Astrocyte (in vitro differentiated cells and primary cell): ENCODE measurements at regions not wholly inside any gene's neighbourhood (a gene's known extent, or its start where the extent isn't known, plus 50 kb on each side); places are given as distances from the start of the nearest gene placed in this dataset.

Experiments
- DNase-seq: peaks from one replicate; pipeline ENCODE4 v3.0.0-alpha.2; 2010; ENCODE audit warnings: low read depth
- FAIRE-seq: peaks from 2 replicates; lab custom pipeline; 2011; peaks lifted over from hg19 to GRCh38; lab: Jason Lieb, UNC
- H2AFZ ChIP-seq: 2 replicates; pipeline ENCODE4 v1.6.0; 2012; ENCODE audit warnings: low read depth, low read length, inconsistent platforms
- H3K27ac ChIP-seq: 2 replicates; pipeline ENCODE4 v1.5.1; 2011; ENCODE audit warnings: low read depth, low read length, inconsistent platforms
- H3K27me3 ChIP-seq: 2 replicates; pipeline ENCODE4 v1.6.0; 2011; ENCODE audit warnings: low read length, inconsistent platforms; ENCODE audit not compliant: insufficient read depth
- H3K36me3 ChIP-seq: 2 replicates; pipeline ENCODE4 v1.5.1; 2011; ENCODE audit warnings: low read length, inconsistent platforms; ENCODE audit not compliant: insufficient read depth
- H3K4me1 ChIP-seq: 2 replicates; pipeline ENCODE4 v1.5.1; 2011; ENCODE audit warnings: low read length, inconsistent platforms; ENCODE audit not compliant: insufficient read depth
- H3K4me2 ChIP-seq: 2 replicates; pipeline ENCODE4 v1.6.0; 2012; ENCODE audit warnings: low read length, inconsistent platforms
- H3K4me3 ChIP-seq: 2 replicates; pipeline ENCODE4 v1.5.1; 2011; ENCODE audit warnings: low read depth, mild to moderate bottlenecking, low read length, inconsistent platforms; ENCODE audit not compliant: insufficient read depth
- H3K79me2 ChIP-seq: 2 replicates; pipeline ENCODE4 v1.6.0; 2012; ENCODE audit warnings: mild to moderate bottlenecking, low read length, inconsistent platforms; ENCODE audit not compliant: insufficient read depth
- H3K9ac ChIP-seq: 2 replicates; pipeline ENCODE4 v1.6.0; 2012; ENCODE audit warnings: mild to moderate bottlenecking, low read length, inconsistent platforms
- H3K9me3 ChIP-seq: 2 replicates; pipeline ENCODE4 v1.5.1; 2012; ENCODE audit warnings: low read depth, mild to moderate bottlenecking, low read length, inconsistent platforms; ENCODE audit not compliant: insufficient read depth
- H4K20me1 ChIP-seq: 2 replicates; pipeline ENCODE4 v1.6.0; 2012; ENCODE audit warnings: low read length, inconsistent platforms; ENCODE audit not compliant: insufficient read depth
- H3K27ac Mint-ChIP-seq: one replicate; pipeline ENCODE4 v1.8.0; 2021; ENCODE audit warnings: mild to moderate bottlenecking, mixed read lengths; ENCODE audit not compliant: unreplicated experiment
- H3K27me3 Mint-ChIP-seq: one replicate; pipeline ENCODE4 v1.8.0; 2021; ENCODE audit warnings: low read depth, mixed read lengths; ENCODE audit not compliant: unreplicated experiment
- H3K36me3 Mint-ChIP-seq: one replicate; pipeline ENCODE4 v1.8.0; 2021; ENCODE audit warnings: low read depth, mixed read lengths; ENCODE audit not compliant: unreplicated experiment
- H3K4me1 Mint-ChIP-seq: one replicate; pipeline ENCODE4 v1.8.0; 2021; ENCODE audit warnings: low read depth, mixed read lengths; ENCODE audit not compliant: unreplicated experiment
- H3K4me3 Mint-ChIP-seq: one replicate; pipeline ENCODE4 v1.8.0; 2021; ENCODE audit warnings: mild to moderate bottlenecking, moderate library complexity, mixed read lengths; ENCODE audit not compliant: unreplicated experiment
- H3K9me3 Mint-ChIP-seq: one replicate; pipeline ENCODE4 v1.8.0; 2021; ENCODE audit warnings: mild to moderate bottlenecking, mixed read lengths; ENCODE audit not compliant: unreplicated experiment
- EZH2 ChIP-seq: IDR thresholded peaks from 2 replicates; pipeline ENCODE4 v1.6.1; 2012; ENCODE audit warnings: mild to moderate bottlenecking, low read length, inconsistent platforms; ENCODE audit not compliant: insufficient read depth
- TF ChIP-seq, protein P1 (sequence below): IDR thresholded peaks from 2 replicates; pipeline ENCODE4 v1.5.1; 2011; ENCODE audit warnings: low read depth, mild to moderate bottlenecking, inconsistent platforms, low read length, moderate library complexity; ENCODE audit not compliant: insufficient read depth

GRCh38 chr18:54762386-54762785 is 65.9 kb upstream of the RAB27B start:
- Histone ChIP-seq H3K4me3 (no peak overlapping the region), H3K36me3 (no peaks in the 10 kb centered on the region), H3K27me3 (no peaks in the 10 kb centered on the region), H3K4me1 (peaks cover 5% of the 10 kb centered on the region), H2AFZ (no peak overlapping the region), H3K4me2 (no peak overlapping the region), H4K20me1 (no peaks in the 10 kb centered on the region), H3K9ac (no peak overlapping the region), H3K27ac (no peak overlapping the region), H3K9me3 (no peaks in the 10 kb centered on the region), H3K79me2 (no peaks in the 10 kb centered on the region)
- Mint-ChIP-seq H3K27me3 (no peaks in the 10 kb centered on the region), H3K4me1 (no peaks in the 10 kb centered on the region), H3K36me3 (no peaks in the 10 kb centered on the region), H3K27ac (no peak overlapping the region), H3K9me3 (peaks cover 5% of the 10 kb centered on the region), H3K4me3 (no peak overlapping the region)
- DNase-seq, result no peak
- no peak for FAIRE-seq
- TF ChIP-seq, protein P1, sequence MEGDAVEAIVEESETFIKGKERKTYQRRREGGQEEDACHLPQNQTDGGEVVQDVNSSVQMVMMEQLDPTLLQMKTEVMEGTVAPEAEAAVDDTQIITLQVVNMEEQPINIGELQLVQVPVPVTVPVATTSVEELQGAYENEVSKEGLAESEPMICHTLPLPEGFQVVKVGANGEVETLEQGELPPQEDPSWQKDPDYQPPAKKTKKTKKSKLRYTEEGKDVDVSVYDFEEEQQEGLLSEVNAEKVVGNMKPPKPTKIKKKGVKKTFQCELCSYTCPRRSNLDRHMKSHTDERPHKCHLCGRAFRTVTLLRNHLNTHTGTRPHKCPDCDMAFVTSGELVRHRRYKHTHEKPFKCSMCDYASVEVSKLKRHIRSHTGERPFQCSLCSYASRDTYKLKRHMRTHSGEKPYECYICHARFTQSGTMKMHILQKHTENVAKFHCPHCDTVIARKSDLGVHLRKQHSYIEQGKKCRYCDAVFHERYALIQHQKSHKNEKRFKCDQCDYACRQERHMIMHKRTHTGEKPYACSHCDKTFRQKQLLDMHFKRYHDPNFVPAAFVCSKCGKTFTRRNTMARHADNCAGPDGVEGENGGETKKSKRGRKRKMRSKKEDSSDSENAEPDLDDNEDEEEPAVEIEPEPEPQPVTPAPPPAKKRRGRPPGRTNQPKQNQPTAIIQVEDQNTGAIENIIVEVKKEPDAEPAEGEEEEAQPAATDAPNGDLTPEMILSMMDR, result no peak
- no peak for TF ChIP-seq EZH2

DNA sequence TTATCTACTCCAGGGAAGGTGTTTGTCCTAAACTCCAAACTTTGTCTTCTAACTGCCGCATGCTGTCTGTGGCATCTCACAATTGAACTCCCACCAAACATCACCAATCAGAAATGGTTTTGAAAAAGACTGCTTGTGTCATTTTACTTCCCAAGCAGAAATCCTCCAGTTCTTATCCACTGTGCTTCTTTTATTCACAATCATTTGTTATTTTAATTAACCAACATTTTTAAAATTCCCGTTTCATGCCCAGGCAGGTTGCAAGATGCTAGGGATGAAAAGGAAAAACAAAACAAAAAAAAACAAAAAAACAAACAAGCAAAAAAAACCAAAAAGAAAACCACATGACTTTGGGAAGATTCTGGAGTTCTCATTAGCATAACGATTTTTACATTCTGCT is 63.5 kb upstream of the RAB27B start:
- no peak overlapping the region for H3K4me2 ChIP-seq
- H3K9ac ChIP-seq, result no peak overlapping the region
- no peaks in the 10 kb centered on the region for H3K27me3 Mint-ChIP-seq
- no peak overlapping the region for H3K27ac Mint-ChIP-seq
- TF ChIP-seq, protein P1, result no peak
- TF ChIP-seq EZH2, result no peak
- H3K9me3 ChIP-seq, result no peaks in the 10 kb centered on the region
- no peak overlapping the region for H3K4me3 ChIP-seq
- no peaks in the 10 kb centered on the region for H3K79me2 ChIP-seq
- H3K27me3 ChIP-seq, result no peaks in the 10 kb centered on the region
- peaks cover 5% of the 10 kb centered on the region for H3K9me3 Mint-ChIP-seq
- FAIRE-seq, result no peak
- H3K36me3 ChIP-seq, result no peaks in the 10 kb centered on the region
- no peak overlapping the region for H3K4me3 Mint-ChIP-seq
- no peak for DNase-seq
- H4K20me1 ChIP-seq, result no peaks in the 10 kb centered on the region
- H3K36me3 Mint-ChIP-seq, result no peaks in the 10 kb centered on the region
- no peak overlapping the region for H2AFZ ChIP-seq
- H3K4me1 Mint-ChIP-seq, result no peaks in the 10 kb centered on the region
- H3K27ac ChIP-seq, result no peak overlapping the region
- H3K4me1 ChIP-seq, result peaks cover 5% of the 10 kb centered on the region

DNA sequence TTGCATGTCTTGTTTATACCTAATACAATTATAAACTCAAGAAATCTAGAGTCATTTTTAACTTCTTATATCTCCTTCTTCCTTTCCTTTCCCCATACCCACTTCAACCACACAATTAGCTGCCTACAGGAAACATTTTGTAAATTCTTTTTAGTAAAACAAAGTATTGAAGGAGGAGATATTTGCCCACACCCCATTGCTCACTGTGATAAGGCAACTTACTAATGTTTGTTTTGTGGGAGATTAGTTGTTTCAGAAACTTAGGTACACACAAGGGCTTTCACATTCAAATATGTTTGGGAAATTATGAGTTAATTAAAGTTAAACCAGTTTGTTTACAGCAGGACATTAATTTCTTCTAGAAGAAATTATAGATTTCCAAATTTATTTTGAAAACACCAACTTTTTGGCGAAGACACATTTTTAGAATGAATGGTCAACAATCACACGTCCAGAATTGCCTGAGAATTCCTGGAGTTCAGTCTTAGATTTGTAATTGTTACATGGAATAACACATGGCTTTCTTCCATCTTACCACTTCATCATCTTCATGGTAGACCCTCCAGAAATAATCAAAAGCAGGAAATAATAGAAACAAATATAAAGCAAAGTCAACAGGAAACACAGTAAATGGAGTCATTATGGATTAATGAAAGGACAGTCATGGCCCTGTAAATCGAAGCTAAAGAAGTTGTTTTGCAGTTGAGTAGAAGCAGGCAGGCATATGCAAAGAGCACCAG is 62.5 kb upstream of the RAB27B start:
- no peak overlapping the region for H3K27ac Mint-ChIP-seq
- H3K36me3 Mint-ChIP-seq, result no peaks in the 10 kb centered on the region
- Histone ChIP-seq H3K9me3 (no peaks in the 10 kb centered on the region), H3K79me2 (no peaks in the 10 kb centered on the region), H3K4me3 (no peak overlapping the region), H3K27me3 (no peaks in the 10 kb centered on the region), H2AFZ (no peak overlapping the region), H3K4me1 (peaks cover 5% of the 10 kb centered on the region), H3K36me3 (no peaks in the 10 kb centered on the region), H3K4me2 (no peak overlapping the region), H4K20me1 (no peaks in the 10 kb centered on the region), H3K27ac (no peak overlapping the region), H3K9ac (no peak overlapping the region)
- no peak overlapping the region for H3K4me3 Mint-ChIP-seq
- no peak for DNase-seq
- TF ChIP-seq, protein P1, result no peak
- no peak for TF ChIP-seq EZH2
- no peaks in the 10 kb centered on the region for H3K9me3 Mint-ChIP-seq
- no peak for FAIRE-seq
- no peaks in the 10 kb centered on the region for H3K4me1 Mint-ChIP-seq
- no peaks in the 10 kb centered on the region for H3K27me3 Mint-ChIP-seq
